Mesendoderm (in vitro differentiated cells): ENCODE measurements at regions not wholly inside any gene's neighbourhood (a gene's known extent, or its start where the extent isn't known, plus 50 kb on each side); places are given as distances from the start of the nearest gene placed in this dataset.

ENCODE experiments used
- DNase-seq: peaks from one replicate; pipeline ENCODE4 v3.0.0; 2013
- H2AK5ac ChIP-seq: 2 replicates; pipeline ENCODE4 v1.6.1; 2013; ENCODE audit warnings: low read length, inconsistent platforms
- H2BK120ac ChIP-seq: 2 replicates; pipeline ENCODE4 v1.6.1; 2013; ENCODE audit warnings: low read depth, mild to moderate bottlenecking, low read length, moderate library complexity, mixed read lengths
- H2BK15ac ChIP-seq: replicated peaks from 2 replicates; pipeline ENCODE4 v1.6.1; 2013; ENCODE audit warnings: low read depth, mild to moderate bottlenecking, moderate library complexity
- H2BK5ac ChIP-seq: 2 replicates; pipeline ENCODE4 v1.6.1; 2013; ENCODE audit warnings: low read length, inconsistent platforms
- H3K18ac ChIP-seq: 2 replicates; pipeline ENCODE4 v1.6.1; 2013; ENCODE audit warnings: mild to moderate bottlenecking, low read length, mixed read lengths
- H3K23ac ChIP-seq: one replicate; pipeline ENCODE4 v1.6.1; 2013; ENCODE audit warnings: low read length
- H3K27ac ChIP-seq: 2 replicates; pipeline ENCODE4 v1.5.1; 2013; ENCODE audit warnings: low read depth, mild to moderate bottlenecking, inconsistent platforms, low read length, moderate library complexity
- H3K27me3 ChIP-seq: 2 replicates; pipeline ENCODE4 v1.6.1; 2013; ENCODE audit warnings: low read length, control low read depth, mild to moderate bottlenecking, inconsistent platforms; ENCODE audit not compliant: insufficient read depth, poor library complexity
- H3K36me3 ChIP-seq: 2 replicates; pipeline ENCODE4 v1.6.1; 2013; ENCODE audit warnings: low read length, inconsistent platforms; ENCODE audit not compliant: control insufficient read depth, insufficient read depth
- H3K4ac ChIP-seq: one replicate; pipeline ENCODE4 v1.6.1; 2013; ENCODE audit warnings: low read depth, mild to moderate bottlenecking, low read length, moderate library complexity
- H3K4me1 ChIP-seq: 2 replicates; pipeline ENCODE4 v1.6.1; 2013; ENCODE audit warnings: low read depth, low read length, inconsistent platforms; ENCODE audit not compliant: control insufficient read depth
- H3K4me2 ChIP-seq: 2 replicates; pipeline ENCODE4 v1.6.1; 2013; ENCODE audit warnings: low read length
- H3K4me3 ChIP-seq: 2 replicates; pipeline ENCODE4 v1.5.1; 2013; ENCODE audit warnings: mild to moderate bottlenecking, low read length
- H3K56ac ChIP-seq: one replicate; pipeline ENCODE4 v1.6.1; 2013; ENCODE audit warnings: low read length
- H3K79me1 ChIP-seq: 2 replicates; pipeline ENCODE4 v1.6.1; 2013; ENCODE audit warnings: low read length, inconsistent platforms
- H3K79me2 ChIP-seq: 2 replicates; pipeline ENCODE4 v1.6.1; 2013; ENCODE audit warnings: mild to moderate bottlenecking, low read length; ENCODE audit not compliant: control insufficient read depth, insufficient read depth
- H3K9ac ChIP-seq: 2 replicates; pipeline ENCODE4 v1.6.1; 2013; ENCODE audit warnings: low read length, inconsistent platforms
- H4K5ac ChIP-seq: one replicate; pipeline ENCODE4 v1.6.1; 2013; ENCODE audit warnings: low read length
- H4K8ac ChIP-seq: one replicate; pipeline ENCODE4 v1.6.1; 2013; ENCODE audit warnings: low read depth, mild to moderate bottlenecking, control low read depth, low read length, moderate library complexity
- WGBS: extraction: QIAGEN DNeasy Blood & Tissue Kit; methylation state at CpG from one replicate; pipeline ENCODE4 v1.1.7; 2013; ENCODE audit warnings: low lambda C conversion rate, missing lambda C conversion rate; ENCODE audit not compliant: insufficient coverage; ENCODE audit errors: extremely low coverage; 5-methylcytosine and 5-hydroxymethylcytosine counted together

GRCh38 chr11:119552106-119552485 lies 129.1 kb upstream of the THY1 start:
- Histone ChIP-seq H2BK15ac (no peak overlapping the region), H2BK5ac (no peak overlapping the region), H3K4me2 (no peak overlapping the region), H2BK120ac (no peak overlapping the region), H3K27ac (no peak overlapping the region), H3K79me2 (no peaks in the 10 kb centered on the region), H4K5ac (no peak overlapping the region), H3K23ac (no peak overlapping the region), H3K4me1 (no peaks in the 10 kb centered on the region), H3K18ac (no peak overlapping the region), H3K4ac (no peak overlapping the region), H3K27me3 (no peaks in the 10 kb centered on the region), H3K36me3 (no peaks in the 10 kb centered on the region), H3K79me1 (no peaks in the 10 kb centered on the region), H3K56ac (no peak overlapping the region), H3K4me3 (no peak overlapping the region), H4K8ac (no peak overlapping the region), H2AK5ac (no peak overlapping the region), H3K9ac (no peak overlapping the region)
- DNase-seq: no peak

- no CpG with 5 or more reads among the region's 5 CpGs for WGBS
- no peaks in the 10 kb centered on the region for H3K27me3 ChIP-seq
- H4K8ac ChIP-seq: no peak overlapping the region
- no peak overlapping the region for H2BK120ac ChIP-seq
- H3K56ac ChIP-seq: no peak overlapping the region
- no peaks in the 10 kb centered on the region for H3K4me1 ChIP-seq
- no peak overlapping the region for H3K9ac ChIP-seq
- H3K27ac ChIP-seq: no peak overlapping the region
- H3K36me3 ChIP-seq: no peaks in the 10 kb centered on the region
- no peak overlapping the region for H3K18ac ChIP-seq
- H3K4ac ChIP-seq: no peak overlapping the region
- no peak overlapping the region for H2BK5ac ChIP-seq
- H2BK15ac ChIP-seq: no peak overlapping the region
- no peak overlapping the region for H3K4me2 ChIP-seq
- H3K23ac ChIP-seq: no peak overlapping the region
- H3K79me2 ChIP-seq: no peaks in the 10 kb centered on the region
- H3K4me3 ChIP-seq: no peak overlapping the region
- no peak overlapping the region for H2AK5ac ChIP-seq
- no peak overlapping the region for H4K5ac ChIP-seq
- no peak for DNase-seq
- no peaks in the 10 kb centered on the region for H3K79me1 ChIP-seq
Measured at GRCh38 chr11:119551420-119552105, 128.6 kb upstream of the THY1 start.

GRCh38 chr11:119550053-119550752 lies 127.2 kb upstream of the THY1 start:
- Histone ChIP-seq H2BK15ac (no peak overlapping the region), H3K4me2 (no peak overlapping the region), H3K56ac (no peak overlapping the region), H2AK5ac (no peak overlapping the region), H3K4me3 (no peak overlapping the region), H3K4me1 (no peaks in the 10 kb centered on the region), H4K5ac (no peak overlapping the region), H3K18ac (no peak overlapping the region), H3K79me1 (no peaks in the 10 kb centered on the region), H3K23ac (no peak overlapping the region), H2BK5ac (no peak overlapping the region), H3K36me3 (no peaks in the 10 kb centered on the region), H3K4ac (no peak overlapping the region), H3K27ac (no peak overlapping the region), H3K27me3 (no peaks in the 10 kb centered on the region), H4K8ac (no peak overlapping the region), H3K79me2 (no peaks in the 10 kb centered on the region), H3K9ac (no peak overlapping the region), H2BK120ac (no peak overlapping the region)
- no peak for DNase-seq
- no CpG with 5 or more reads among the region's 2 CpGs for WGBS

GRCh38 chr11:119547511-119547910 lies 124.5 kb upstream of the THY1 start:
- no peak overlapping the region for H3K56ac ChIP-seq
- no peak overlapping the region for H3K4me2 ChIP-seq
- no peak overlapping the region for H3K23ac ChIP-seq
- H3K18ac ChIP-seq: no peak overlapping the region
- no peak overlapping the region for H4K8ac ChIP-seq
- no peaks in the 10 kb centered on the region for H3K27me3 ChIP-seq
- H3K36me3 ChIP-seq: no peaks in the 10 kb centered on the region
- no peak overlapping the region for H2BK15ac ChIP-seq
- no peaks in the 10 kb centered on the region for H3K4me1 ChIP-seq
- H2BK5ac ChIP-seq: no peak overlapping the region
- no peak overlapping the region for H3K4me3 ChIP-seq
- no peak overlapping the region for H2AK5ac ChIP-seq
- H3K9ac ChIP-seq: no peak overlapping the region
- WGBS: no CpG with 5 or more reads among the region's 5 CpGs
- no peak overlapping the region for H4K5ac ChIP-seq
- H3K27ac ChIP-seq: no peak overlapping the region
- H2BK120ac ChIP-seq: no peak overlapping the region
- no peak for DNase-seq
- no peaks in the 10 kb centered on the region for H3K79me2 ChIP-seq
- H3K4ac ChIP-seq: no peak overlapping the region
- no peaks in the 10 kb centered on the region for H3K79me1 ChIP-seq

- no peak overlapping the region for H4K5ac ChIP-seq
- H3K4me1 ChIP-seq: no peaks in the 10 kb centered on the region
- no peaks in the 10 kb centered on the region for H3K27me3 ChIP-seq
- H3K79me1 ChIP-seq: no peaks in the 10 kb centered on the region
- no peak overlapping the region for H2BK15ac ChIP-seq
- no peak overlapping the region for H3K27ac ChIP-seq
- WGBS: no CpG with 5 or more reads among the region's 13 CpGs
- no peak overlapping the region for H3K4ac ChIP-seq
- no peaks in the 10 kb centered on the region for H3K36me3 ChIP-seq
- H3K56ac ChIP-seq: no peak overlapping the region
- H3K18ac ChIP-seq: no peak overlapping the region
- H3K9ac ChIP-seq: no peak overlapping the region
- H2BK5ac ChIP-seq: no peak overlapping the region
- H3K79me2 ChIP-seq: no peaks in the 10 kb centered on the region
- no peak for DNase-seq
- no peak overlapping the region for H2BK120ac ChIP-seq
- no peak overlapping the region for H3K23ac ChIP-seq
- no peak overlapping the region for H3K4me2 ChIP-seq
- no peak overlapping the region for H3K4me3 ChIP-seq
- H2AK5ac ChIP-seq: no peak overlapping the region
- H4K8ac ChIP-seq: no peak overlapping the region
Measured at GRCh38 chr11:119545978-119546915, 123.3 kb upstream of the THY1 start.
